Right cardiac atrium (tissue), 5 donors: ENCODE measurements at regions not wholly inside any gene's neighbourhood (a gene's known extent, or its start where the extent isn't known, plus 50 kb on each side); places are given as distances from the start of the nearest gene placed in this dataset.

Source experiments
- ATAC-seq, 2 donors: fragments of 200-7000 bp; cut with Tn5 transposase; one replicate each; pipeline versions ENCODE4 v1.8.0 to v1.9.1; 2020; ENCODE audit warnings: moderate library complexity in 2 of 2, mild to moderate bottlenecking in 1 of 2
- DNase-seq, 3 donors: peaks; one replicate each; pipeline ENCODE4 v3.0.0-alpha.2; 2020
- H3K27ac ChIP-seq: one replicate; pipeline ENCODE4 v1.5.1; 2013; ENCODE audit warnings: mild to moderate bottlenecking, low read length, control low read depth, moderate library complexity
- H3K27me3 ChIP-seq: one replicate; pipeline ENCODE4 v1.6.1; 2013; ENCODE audit not compliant: control insufficient read depth, insufficient read depth
- H3K4me1 ChIP-seq: one replicate; pipeline ENCODE4 v1.6.1; 2013; ENCODE audit warnings: low read length; ENCODE audit not compliant: control insufficient read depth, insufficient read depth
- H3K4me3 ChIP-seq: one replicate; pipeline ENCODE4 v1.5.1; 2013; ENCODE audit warnings: low read length, control low read depth
- H3K9me3 ChIP-seq: one replicate; pipeline ENCODE4 v1.6.1; 2013; ENCODE audit warnings: low read length; ENCODE audit not compliant: control insufficient read depth
- WGBS: extraction: QIAGEN DNeasy Blood & Tissue Kit; methylation state at CpG from one replicate; pipeline ENCODE4 v1.1.7; 2013; 5-methylcytosine and 5-hydroxymethylcytosine counted together
- intact Hi-C, 4 donors: fragments of 100-400 bp; cut with DNase I; formaldehyde crosslinking; loops; one replicate each; pipeline versions ENCODE4 v1.11.0 to v1.14.0; 2022 to 2023
- donor health status: healthy with polysubstance abuse.
- donor health status: DM: no; HTN: yes; CAD: no.
- donor health status: DM: no; HTN: no; CAD: no.
- donor health status: DM: no; HTN: yes; CAD: no; lungs with severe emphysema.
- donor health status: DM: yes; HTN: yes; CAD: no.

DNA sequence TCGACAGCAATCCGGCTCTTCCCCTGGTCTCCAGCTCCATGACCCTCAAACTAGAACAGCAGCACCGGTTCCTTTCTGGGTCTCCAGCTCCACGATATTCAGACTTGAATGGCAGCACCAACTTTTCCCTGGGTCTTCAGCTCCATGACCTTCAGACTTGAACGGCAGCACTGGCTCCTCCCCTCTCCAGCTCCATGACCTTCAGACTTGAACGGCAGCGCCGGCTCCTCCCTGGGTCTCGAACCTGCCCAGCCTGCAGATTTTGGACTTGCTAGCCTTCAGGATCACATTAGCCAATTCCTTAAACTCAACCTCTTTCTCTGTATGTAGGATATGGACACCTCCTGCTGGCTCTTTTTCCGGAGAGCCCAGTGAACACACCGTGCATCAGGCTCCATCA is 350.9 kb downstream of the PREX1 start:
- ATAC-seq, result no peak
- Histone ChIP-seq H3K4me1 (no peaks in the 10 kb centered on the region), H3K27ac (no peak overlapping the region), H3K9me3 (no peaks in the 10 kb centered on the region), H3K27me3 (no peaks in the 10 kb centered on the region), H3K4me3 (no peak overlapping the region)
- intact Hi-C loops, result no loop called here
- DNase-seq, result no peak
- 88% methylated on average over 11 of the region's 11 CpGs for WGBS

DNA sequence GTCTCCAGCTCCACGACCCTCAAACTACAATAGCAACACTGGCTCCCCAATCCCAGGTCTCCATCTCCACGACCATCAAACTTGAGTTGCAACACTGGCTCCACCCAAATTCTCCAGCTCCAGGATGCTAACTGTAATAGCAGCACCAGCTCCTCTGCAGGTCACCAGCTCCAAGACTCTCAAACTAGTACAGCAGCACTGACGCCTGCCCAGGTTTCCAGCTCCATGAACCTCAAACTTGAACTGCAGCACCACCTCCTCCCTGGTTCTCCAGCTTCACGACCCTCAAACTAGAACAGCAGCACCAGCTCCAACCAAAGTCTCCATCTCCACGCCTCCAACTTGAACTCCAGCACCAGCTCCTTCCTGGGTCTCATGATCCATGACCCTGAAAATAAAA is 353.8 kb downstream of the PREX1 start:
- Histone ChIP-seq H3K27ac (no peak overlapping the region), H3K27me3 (no peaks in the 10 kb centered on the region), H3K4me3 (no peak overlapping the region), H3K4me1 (no peaks in the 10 kb centered on the region), H3K9me3 (no peaks in the 10 kb centered on the region)
- ATAC-seq, result no peak
- intact Hi-C loops, result no loop called here
- WGBS, result 75% methylated on average over 5 of the region's 5 CpGs
- no peak for DNase-seq

DNA sequence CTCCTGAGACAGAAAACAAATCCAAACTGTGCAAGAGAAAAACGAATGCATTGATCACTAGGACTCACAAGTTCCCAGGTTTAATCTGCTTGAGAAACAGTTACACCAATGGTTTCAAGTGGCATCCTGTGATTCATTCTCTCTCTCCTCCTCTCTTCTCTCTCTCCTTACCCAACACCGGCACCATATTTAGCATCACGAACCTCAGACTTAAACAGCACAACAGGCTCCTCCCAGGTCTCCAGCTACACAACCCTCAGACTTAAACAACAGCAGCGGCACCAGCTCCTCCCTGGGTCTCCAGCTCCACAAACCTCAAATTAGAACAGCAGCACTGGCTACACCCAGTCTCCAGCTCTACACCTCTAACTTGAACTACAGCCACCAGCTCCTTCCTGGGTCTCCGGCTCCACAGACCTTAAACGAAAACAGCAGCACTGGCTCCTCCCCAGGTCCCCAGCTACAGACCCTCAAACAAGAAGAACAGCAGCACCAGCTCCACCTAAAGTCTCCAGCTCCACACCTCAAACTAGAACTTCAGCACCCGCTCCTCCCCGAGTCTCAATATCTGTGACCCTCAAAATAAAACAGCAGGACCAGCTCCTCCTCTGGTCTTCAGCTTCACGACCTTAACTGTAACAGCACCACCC is 355.9 kb downstream of the PREX1 start:
- H3K27ac ChIP-seq, result no peak overlapping the region
- WGBS, result 66% methylated on average over 9 of the region's 9 CpGs
- H3K4me1 ChIP-seq, result no peaks in the 10 kb centered on the region
- ATAC-seq (no peak), DNase-seq (no peak)
- no peak overlapping the region for H3K4me3 ChIP-seq
- H3K27me3 ChIP-seq, result no peaks in the 10 kb centered on the region
- H3K9me3 ChIP-seq, result no peaks in the 10 kb centered on the region
- intact Hi-C loops, result no loop called here

DNA sequence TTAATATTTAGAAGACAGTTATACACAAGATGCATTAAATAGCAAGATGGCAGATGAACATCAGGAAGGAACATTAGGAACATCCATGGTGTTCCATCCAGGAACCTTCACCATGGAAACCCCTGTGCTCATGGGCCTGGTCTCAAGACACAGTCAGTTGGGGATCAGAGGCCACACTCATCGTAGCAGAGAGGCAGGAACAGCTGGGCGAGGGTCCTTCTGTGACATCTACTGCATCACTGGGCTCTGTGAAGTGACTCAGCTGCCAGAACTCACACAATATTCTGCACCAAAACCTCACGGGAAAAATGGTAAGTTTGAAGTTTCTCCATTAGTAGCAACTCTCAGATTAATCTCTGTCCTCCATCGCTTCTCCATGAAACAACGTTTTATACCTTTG is 356.6 kb downstream of the PREX1 start:
- ATAC-seq, result no peak
- no peak overlapping the region for H3K27ac ChIP-seq
- no peaks in the 10 kb centered on the region for H3K9me3 ChIP-seq
- DNase-seq, result no peak
- 71% methylated on average over 5 of the region's 5 CpGs for WGBS
- intact Hi-C loops, result no loop called here
- no peak overlapping the region for H3K4me3 ChIP-seq
- H3K27me3 ChIP-seq, result no peaks in the 10 kb centered on the region
- H3K4me1 ChIP-seq, result no peaks in the 10 kb centered on the region

DNA sequence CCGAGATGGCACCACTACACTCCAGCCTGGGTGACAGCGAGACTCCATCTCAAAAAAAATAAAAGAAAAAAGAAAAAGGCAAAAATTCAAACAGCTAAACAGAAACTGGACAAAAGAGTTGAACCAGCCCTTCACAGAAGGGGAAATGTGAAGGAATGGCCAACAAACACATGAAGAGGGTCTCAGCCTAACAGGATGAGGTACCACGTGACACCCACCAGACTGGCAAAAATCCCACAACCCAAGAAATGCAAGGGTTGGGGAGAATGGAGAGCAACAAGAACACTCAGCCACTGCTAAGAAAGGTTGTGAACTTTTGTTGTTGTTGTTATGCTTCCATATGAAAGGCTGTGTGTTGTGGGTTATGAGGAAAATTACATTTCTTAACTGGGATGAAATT is 357.7 kb downstream of the PREX1 start:
- intact Hi-C loops, result no loop called here
- DNase-seq (no peak), ATAC-seq (no peak)
- no peak overlapping the region for H3K4me3 ChIP-seq
- 86% methylated on average over 3 of the region's 3 CpGs for WGBS
- H3K4me1 ChIP-seq, result no peaks in the 10 kb centered on the region
- no peak overlapping the region for H3K27ac ChIP-seq
- no peaks in the 10 kb centered on the region for H3K9me3 ChIP-seq
- no peaks in the 10 kb centered on the region for H3K27me3 ChIP-seq

DNA sequence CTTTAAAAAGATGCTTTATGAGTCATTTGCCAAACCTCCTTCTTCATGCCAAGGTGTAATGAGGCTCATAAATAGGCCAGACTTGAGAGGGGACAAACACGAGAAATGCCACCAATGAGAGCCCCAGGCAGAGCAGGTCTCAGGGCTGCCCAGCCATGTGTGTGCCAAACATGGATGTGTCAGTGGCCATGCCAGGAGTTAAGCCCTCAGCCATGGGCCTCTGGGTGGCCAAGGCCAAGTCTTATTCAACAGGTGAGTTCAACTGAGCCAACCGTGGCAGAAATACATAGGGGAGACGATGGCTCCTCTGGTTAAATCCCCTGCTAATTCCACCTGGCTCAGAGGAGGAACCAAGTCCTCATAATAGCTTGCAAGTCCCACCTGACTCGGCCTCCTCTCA is 358.8 kb downstream of the PREX1 start:
- H3K27me3 ChIP-seq, result no peaks in the 10 kb centered on the region
- WGBS, result 97% methylated on average over 4 of the region's 4 CpGs
- H3K4me3 ChIP-seq, result no peak overlapping the region
- ATAC-seq, result no peak
- H3K9me3 ChIP-seq, result no peaks in the 10 kb centered on the region
- H3K4me1 ChIP-seq, result no peaks in the 10 kb centered on the region
- intact Hi-C loops, result no loop called here
- H3K27ac ChIP-seq, result no peak overlapping the region
- no peak for DNase-seq

DNA sequence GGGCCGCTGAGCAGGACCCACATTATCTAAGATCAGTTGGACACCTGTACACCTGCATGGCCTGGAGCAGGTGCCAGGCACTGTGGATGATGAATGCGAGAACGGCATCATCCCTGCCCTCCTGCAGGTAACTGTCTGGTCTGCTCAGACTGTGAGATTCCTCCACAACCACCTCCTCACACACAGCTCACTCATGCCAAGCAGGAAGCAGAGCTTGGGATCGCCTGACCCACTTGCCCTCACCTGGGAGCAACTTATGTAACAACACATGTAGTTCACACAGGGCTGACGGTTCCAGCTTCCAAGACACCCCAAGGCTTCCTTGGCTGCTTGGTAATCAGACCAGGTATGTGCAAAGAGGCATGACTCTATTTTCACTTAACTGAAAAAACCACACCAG is 359.2 kb downstream of the PREX1 start:
- intact Hi-C loops, result no loop called here
- 95% methylated on average over 5 of the region's 5 CpGs for WGBS

DNA sequence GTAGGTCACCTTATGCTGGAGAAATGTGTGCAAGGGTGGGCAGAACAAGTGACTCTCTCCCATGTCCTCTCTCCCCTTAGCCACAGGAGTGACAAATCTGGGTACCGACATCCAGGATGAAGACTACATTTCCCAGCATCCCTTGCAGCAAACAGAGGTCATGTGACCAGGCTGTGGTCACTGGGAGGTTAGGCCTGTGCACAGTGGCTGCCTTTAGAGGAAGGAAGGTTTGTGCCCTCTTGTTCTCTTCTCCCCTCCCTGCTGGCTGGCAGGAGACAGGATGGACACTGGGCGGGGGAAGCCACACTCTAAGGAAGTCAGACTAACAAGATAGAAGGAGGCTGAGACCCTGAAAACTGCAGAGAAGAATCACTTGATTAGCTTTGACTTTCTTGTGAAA is 360.2 kb downstream of the PREX1 start:
- intact Hi-C loops, result no loop called here
- DNase-seq (no peak), ATAC-seq (no peak)
- WGBS, result 80% methylated on average over 2 of the region's 2 CpGs
- no peak overlapping the region for H3K27ac ChIP-seq
- H3K27me3 ChIP-seq, result no peaks in the 10 kb centered on the region
- no peaks in the 10 kb centered on the region for H3K9me3 ChIP-seq
- H3K4me1 ChIP-seq, result no peaks in the 10 kb centered on the region
- H3K4me3 ChIP-seq, result no peak overlapping the region

More for the DNA sequence above, 359.2 kb downstream of the PREX1 start:
- Histone ChIP-seq H3K4me1 (no peaks in the 10 kb centered on the region), H3K4me3 (no peak overlapping the region), H3K27ac (no peak overlapping the region), H3K9me3 (no peaks in the 10 kb centered on the region), H3K27me3 (no peaks in the 10 kb centered on the region)
- ATAC-seq (no peak), DNase-seq (no peak)

DNA sequence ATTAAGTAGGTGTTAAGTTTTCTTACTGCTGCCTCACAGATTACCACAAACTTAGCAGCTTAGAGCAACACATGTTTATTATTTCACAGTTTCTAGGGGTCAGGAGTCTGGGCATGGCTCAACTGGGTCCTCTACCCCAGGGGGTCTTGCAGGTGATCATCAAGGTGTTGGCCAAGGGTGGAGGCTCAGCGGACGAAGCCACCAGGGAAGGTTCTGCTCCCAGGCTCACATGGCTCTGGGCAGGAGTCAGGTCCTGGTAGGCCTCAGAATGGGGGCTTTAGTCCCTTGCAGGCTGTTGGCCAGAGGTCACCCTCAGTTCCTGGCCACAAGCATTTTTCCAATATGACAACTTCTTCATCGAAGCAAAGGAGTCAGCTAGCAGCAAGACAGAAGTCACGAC is 362.5 kb downstream of the PREX1 start:
- Histone ChIP-seq H3K27ac (no peak overlapping the region), H3K27me3 (no peaks in the 10 kb centered on the region), H3K4me3 (no peak overlapping the region), H3K9me3 (no peaks in the 10 kb centered on the region), H3K4me1 (no peaks in the 10 kb centered on the region)
- ATAC-seq (no peak), DNase-seq (no peak)
- intact Hi-C loops, result no loop called here
- 93% methylated on average over 4 of the region's 4 CpGs for WGBS

DNA sequence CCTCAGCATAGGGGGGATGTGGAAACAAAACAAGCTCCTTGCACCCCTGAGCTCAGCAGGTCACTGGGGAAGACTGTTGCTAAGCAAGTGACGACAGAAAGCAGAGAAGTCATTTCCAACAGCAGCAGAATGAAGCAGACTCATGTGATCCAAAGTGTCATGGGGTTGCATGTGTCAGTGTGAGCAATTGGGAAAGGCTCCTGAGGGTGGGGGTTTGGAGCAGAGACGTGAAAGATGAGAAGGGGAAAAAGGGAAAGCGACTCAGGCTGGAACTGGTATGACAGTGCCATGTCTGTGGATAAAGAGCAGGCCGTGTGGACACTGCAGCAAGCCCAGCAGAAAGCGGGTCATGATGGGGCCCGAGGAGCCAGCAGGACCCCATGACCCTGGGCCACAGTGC is 363.9 kb downstream of the PREX1 start:
- ATAC-seq (peak; percentile 47 to 70), DNase-seq (no peak)
- no peak overlapping the region for H3K27ac ChIP-seq
- no peak overlapping the region for H3K4me3 ChIP-seq
- intact Hi-C loops, result no loop called here
- no peaks in the 10 kb centered on the region for H3K4me1 ChIP-seq
- WGBS, result 64% methylated on average over 6 of the region's 6 CpGs
- H3K9me3 ChIP-seq, result no peaks in the 10 kb centered on the region
- no peaks in the 10 kb centered on the region for H3K27me3 ChIP-seq

DNA sequence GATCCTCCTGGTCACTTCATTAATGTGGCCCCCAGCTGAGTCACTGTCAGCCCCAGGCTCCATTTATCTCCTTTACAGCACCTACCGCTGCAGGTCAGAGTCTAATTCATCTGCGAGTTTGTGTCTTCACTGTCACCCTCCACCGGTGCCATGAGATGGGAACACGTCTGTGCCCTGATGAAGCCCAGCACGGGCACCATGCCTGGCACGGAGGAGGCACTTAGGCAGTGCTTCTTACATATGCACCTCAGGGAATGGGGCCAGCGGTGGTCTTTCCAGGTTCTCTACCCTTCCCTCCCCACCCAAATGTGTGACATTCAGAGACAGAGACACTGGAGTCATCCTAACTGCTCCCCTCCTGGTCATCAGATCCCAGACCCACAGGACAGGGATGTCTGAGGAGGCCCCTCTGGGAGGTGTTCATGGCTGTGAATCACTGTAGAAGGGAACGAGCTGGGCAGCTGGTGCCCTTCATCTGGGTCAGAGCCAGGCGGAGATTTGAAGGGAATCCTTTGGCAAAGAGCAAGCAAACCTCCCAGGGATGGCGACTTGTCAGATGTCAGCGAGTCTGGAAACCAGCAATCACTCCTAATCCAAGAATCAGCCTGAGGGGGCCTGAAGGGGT is 364.6 kb downstream of the PREX1 start:
- no peaks in the 10 kb centered on the region for H3K27me3 ChIP-seq
- H3K9me3 ChIP-seq, result no peaks in the 10 kb centered on the region
- H3K4me3 ChIP-seq, result no peak overlapping the region
- H3K4me1 ChIP-seq, result no peaks in the 10 kb centered on the region
- ATAC-seq (peak in 1 of 2 donors; percentile 61), DNase-seq (no peak)
- 65% methylated on average over 11 of the region's 11 CpGs for WGBS
- H3K27ac ChIP-seq, result peak overlapping the region; percentile 6
- intact Hi-C loops, result no loop called here

DNA sequence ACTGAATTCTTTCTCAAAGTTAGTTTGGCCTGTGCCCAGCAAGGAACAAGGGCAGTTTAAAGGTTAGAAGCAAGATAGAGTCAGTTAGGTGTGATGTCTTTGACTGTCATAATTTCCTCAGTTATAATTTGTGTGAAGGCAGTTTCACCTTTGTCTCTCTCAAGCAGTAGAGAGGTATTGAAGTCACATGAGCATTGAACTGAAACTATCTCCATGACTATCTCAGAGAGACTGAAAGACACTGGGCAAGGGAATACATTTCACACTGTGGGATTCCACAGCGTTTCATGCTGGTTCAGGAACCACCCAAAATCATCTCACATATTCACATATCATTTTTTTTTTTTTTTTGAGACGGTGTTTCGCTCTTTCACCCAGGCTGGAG is 366.1 kb downstream of the PREX1 start:
- H3K9me3 ChIP-seq, result no peaks in the 10 kb centered on the region
- intact Hi-C loops, result no loop called here
- WGBS, result 81% methylated on average over 3 of the region's 3 CpGs

More for the DNA sequence above, 366.1 kb downstream of the PREX1 start:
- Histone ChIP-seq H3K4me3 (no peak overlapping the region), H3K4me1 (no peaks in the 10 kb centered on the region), H3K27ac (no peak overlapping the region), H3K27me3 (no peaks in the 10 kb centered on the region)
- ATAC-seq (no peak), DNase-seq (no peak)
